Epithelial cell of esophagus (primary cell): ENCODE measurements at regions not wholly inside any gene's neighbourhood (a gene's known extent, or its start where the extent isn't known, plus 50 kb on each side); places are given as distances from the start of the nearest gene placed in this dataset.

ENCODE experiments used
- DNase-seq: peaks from one replicate; pipeline ENCODE4 v3.0.0; 2010; ENCODE audit warnings: low read depth
- H3K4me3 ChIP-seq: 2 replicates; pipeline ENCODE4 v1.5.1; 2011; ENCODE audit warnings: mild to moderate bottlenecking, low read length, control low read depth
- TF ChIP-seq, protein P1 (sequence below): IDR thresholded peaks from 2 replicates; pipeline ENCODE4 v1.5.1; 2011; ENCODE audit warnings: low read depth, mild to moderate bottlenecking, low read length, control low read depth, inconsistent platforms; ENCODE audit not compliant: insufficient read depth; ENCODE audit errors: missing control alignments

DNA sequence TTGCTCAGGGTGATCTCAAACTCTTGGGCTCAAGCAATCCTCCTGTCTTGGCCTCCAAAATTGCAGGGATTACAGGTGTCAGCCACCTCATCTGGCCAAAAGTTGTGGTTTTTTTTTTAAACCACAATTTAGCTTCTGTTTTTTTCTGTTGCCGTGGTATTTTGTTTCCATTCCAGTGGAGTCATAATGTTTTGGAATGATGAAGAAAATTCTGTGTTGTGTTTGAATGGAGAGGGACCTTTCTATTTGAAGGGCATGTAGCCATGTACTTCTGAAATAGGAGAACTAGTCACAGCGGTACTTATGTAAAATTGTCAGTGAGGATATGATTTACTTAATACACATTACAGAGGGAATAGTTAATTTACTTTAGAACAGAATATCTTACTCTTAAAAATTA is 201.3 kb downstream of the ARL4A start:
- TF ChIP-seq, protein P1, sequence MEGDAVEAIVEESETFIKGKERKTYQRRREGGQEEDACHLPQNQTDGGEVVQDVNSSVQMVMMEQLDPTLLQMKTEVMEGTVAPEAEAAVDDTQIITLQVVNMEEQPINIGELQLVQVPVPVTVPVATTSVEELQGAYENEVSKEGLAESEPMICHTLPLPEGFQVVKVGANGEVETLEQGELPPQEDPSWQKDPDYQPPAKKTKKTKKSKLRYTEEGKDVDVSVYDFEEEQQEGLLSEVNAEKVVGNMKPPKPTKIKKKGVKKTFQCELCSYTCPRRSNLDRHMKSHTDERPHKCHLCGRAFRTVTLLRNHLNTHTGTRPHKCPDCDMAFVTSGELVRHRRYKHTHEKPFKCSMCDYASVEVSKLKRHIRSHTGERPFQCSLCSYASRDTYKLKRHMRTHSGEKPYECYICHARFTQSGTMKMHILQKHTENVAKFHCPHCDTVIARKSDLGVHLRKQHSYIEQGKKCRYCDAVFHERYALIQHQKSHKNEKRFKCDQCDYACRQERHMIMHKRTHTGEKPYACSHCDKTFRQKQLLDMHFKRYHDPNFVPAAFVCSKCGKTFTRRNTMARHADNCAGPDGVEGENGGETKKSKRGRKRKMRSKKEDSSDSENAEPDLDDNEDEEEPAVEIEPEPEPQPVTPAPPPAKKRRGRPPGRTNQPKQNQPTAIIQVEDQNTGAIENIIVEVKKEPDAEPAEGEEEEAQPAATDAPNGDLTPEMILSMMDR: no peak
- H3K4me3 ChIP-seq: no peak overlapping the region
- DNase-seq: no peak

DNA sequence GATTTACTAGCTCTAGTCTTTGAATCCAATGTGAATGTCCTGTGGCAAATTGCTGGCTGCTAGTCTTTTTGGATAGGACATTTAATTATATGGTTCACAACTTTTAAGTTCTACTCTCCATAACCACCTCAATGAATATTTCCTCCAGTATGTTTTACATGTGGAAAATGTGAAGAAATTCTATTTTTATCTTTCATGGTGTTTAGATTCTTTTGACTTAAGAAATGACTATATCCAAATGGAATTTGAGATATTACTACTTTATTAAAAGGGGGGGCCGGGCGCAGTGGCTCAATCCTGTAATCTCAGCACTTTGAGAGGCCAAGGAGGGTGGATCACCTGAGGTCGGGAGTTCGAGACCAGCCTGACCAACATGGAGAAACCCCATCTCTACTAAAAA is 202.0 kb downstream of the ARL4A start:
- no peak for DNase-seq
- H3K4me3 ChIP-seq: no peak overlapping the region
- TF ChIP-seq, protein P1: no peak

DNA sequence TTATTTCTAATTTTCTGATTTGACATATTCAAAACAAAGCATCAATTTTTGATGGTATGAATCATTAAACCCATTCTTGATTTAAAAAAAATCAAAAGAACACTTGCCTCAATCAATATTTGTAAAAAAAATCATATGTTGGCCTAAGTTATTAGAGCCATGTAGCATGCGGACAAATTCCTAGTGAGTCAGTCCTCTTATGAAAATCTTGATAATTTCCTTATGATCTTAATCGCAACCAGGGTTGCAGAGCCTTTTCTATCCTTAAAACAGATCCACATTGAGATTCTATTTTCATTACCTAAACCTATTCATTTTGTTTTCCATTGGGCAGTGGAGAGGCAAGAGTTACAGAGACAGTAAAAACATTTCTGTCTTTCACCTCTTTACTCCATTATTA is 203.2 kb downstream of the ARL4A start:
- no peak overlapping the region for H3K4me3 ChIP-seq
- no peak for DNase-seq
- TF ChIP-seq, protein P1: no peak

DNA sequence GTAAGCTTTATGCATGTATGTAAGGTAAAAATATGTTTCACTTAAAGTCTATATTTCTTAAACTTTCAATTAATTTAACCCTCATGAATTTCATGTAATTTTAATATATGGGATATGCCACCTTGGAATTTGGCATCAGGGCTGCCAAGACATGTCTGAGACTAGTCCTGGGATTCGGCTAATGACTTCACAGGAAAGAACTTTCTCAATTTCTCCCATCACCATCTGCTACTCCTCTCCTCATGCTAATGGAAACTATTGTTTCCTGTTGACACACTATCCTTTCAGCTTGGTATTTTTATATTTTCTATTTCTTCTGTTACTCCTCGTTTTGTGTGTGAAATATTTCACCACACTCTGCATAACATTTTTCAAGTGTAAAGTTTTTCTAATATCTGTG is 205.9 kb downstream of the ARL4A start:
- no peak overlapping the region for H3K4me3 ChIP-seq
- TF ChIP-seq, protein P1: no peak
- peak; percentile 42 for DNase-seq

DNA sequence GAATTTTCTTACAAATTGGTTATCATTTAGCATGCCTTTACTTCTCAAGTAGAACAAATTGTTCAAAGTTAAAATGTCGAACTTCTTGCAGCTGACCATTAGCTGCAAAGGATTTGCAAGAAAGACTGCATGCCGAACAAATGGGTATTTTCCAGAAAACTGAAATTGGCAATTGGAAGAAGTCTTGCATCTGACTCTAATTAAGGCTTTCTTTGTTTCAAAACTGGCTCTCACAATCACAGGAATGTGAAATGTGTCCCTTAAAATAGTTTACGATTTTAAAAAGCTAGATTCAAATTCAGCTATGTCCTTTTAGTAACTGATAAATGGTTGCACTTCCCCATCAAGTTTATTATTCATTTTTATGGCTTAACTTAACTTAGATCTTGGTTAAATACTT is 207.9 kb downstream of the ARL4A start:
- DNase-seq: no peak
- TF ChIP-seq, protein P1: no peak
- no peak overlapping the region for H3K4me3 ChIP-seq

DNA sequence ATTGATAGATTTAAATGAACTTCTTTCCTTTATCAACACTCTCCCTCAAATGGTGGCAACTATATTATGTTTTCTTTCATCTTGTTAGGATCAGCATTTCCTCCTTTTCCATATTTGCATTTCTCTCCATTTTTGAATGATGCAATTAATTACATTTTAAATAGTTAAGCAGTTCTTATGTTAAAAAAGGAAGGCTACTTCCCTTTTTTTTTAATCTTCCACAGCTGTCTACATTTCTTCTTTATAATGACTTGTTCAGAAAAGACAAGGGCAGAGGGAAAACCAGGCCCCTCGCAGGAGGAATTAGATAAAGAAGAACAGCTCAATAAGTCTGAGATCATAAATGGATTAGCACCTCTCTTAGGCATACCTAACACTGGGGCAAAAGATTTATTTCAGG is 208.9 kb downstream of the ARL4A start:
- TF ChIP-seq, protein P1: no peak
- DNase-seq: no peak
- H3K4me3 ChIP-seq: no peak overlapping the region

DNA sequence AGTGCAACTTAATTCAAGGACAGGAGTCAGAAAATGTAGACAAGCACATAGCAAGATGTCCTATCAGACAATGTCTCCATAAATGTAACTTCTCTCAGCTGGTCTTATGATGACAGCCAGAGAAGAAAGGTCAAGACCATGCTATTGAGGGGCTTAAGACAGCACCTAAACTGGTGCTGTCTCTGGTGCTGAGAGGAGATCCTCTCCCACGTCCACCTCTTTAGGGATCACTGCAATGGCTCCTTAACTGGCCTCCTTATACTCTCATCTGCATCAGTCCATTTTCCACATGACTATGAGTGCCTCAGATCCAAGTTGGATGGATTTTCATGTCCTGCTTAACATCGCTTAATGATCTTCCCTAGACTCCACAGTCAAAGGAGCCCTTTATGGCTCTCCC is 210.6 kb downstream of the ARL4A start:
- no peak for DNase-seq
- TF ChIP-seq, protein P1: no peak
- no peak overlapping the region for H3K4me3 ChIP-seq
